Fibroblast of villous mesenchyme (primary cell): ENCODE measurements at regions not wholly inside any gene's neighbourhood (a gene's known extent, or its start where the extent isn't known, plus 50 kb on each side); places are given as distances from the start of the nearest gene placed in this dataset.
"Not testable (repeated sequence)": the region's sequence is repeated elsewhere in the genome, so short reads cannot be mapped to it uniquely, and the experiment has no call there.

Experiments used
- DNase-seq: peaks from one replicate; pipeline ENCODE4 v3.0.0-alpha.2; 2010; ENCODE audit warnings: low read depth
- H3K4me3 ChIP-seq: 2 replicates; pipeline ENCODE4 v1.5.1; 2011; ENCODE audit warnings: low read depth, mild to moderate bottlenecking, low read length
- CTCF ChIP-seq: IDR thresholded peaks from 2 replicates; pipeline ENCODE4 v1.5.1; 2012; ENCODE audit warnings: low read depth, mild to moderate bottlenecking, low read length; ENCODE audit not compliant: insufficient read depth

- DNase-seq, result no peak
- H3K4me3 ChIP-seq, result no peak overlapping the region
- no peak for TF ChIP-seq CTCF
These were observed 1406.4 kb downstream of the UQCRFS1 start for GRCh38 chr19:27806471-27807070.

- TF ChIP-seq CTCF, result no peak
- H3K4me3 ChIP-seq, result no peak overlapping the region
- DNase-seq, result no peak
These were observed 1407.1 kb downstream of the UQCRFS1 start for GRCh38 chr19:27805848-27806247.

GRCh38 chr19:27802293-27802692, 1410.7 kb downstream of the UQCRFS1 start:
- H3K4me3 ChIP-seq, result not testable (repeated sequence)
- TF ChIP-seq CTCF, result peak; percentile 56
- DNase-seq, result peak; percentile 15

- no peak for TF ChIP-seq CTCF
- DNase-seq, result no peak
These were observed 1416.4 kb downstream of the UQCRFS1 start for GRCh38 chr19:27796540-27796939.

GRCh38 chr19:27796073-27796472, 1416.9 kb downstream of the UQCRFS1 start:
- no peak for TF ChIP-seq CTCF
- H3K4me3 ChIP-seq, result no peak overlapping the region
- DNase-seq, result no peak

More at GRCh38 chr19:27796540-27796939, 1416.4 kb downstream of the UQCRFS1 start:
- H3K4me3 ChIP-seq, result no peak overlapping the region

GRCh38 chr19:27795369-27795768, 1417.6 kb downstream of the UQCRFS1 start:
- DNase-seq, result no peak
- peak overlapping the region; percentile 6 for H3K4me3 ChIP-seq
- no peak for TF ChIP-seq CTCF

- TF ChIP-seq CTCF, result no peak
- DNase-seq, result peak; percentile 34
- H3K4me3 ChIP-seq, result peak overlapping the region; percentile 97
These were observed 1418.4 kb downstream of the UQCRFS1 start for GRCh38 chr19:27794494-27795042.
